ENCODE measurements at regions not wholly inside any gene's neighbourhood (a gene's known extent, or its start where the extent isn't known, plus 50 kb on each side); places are given as distances from the start of the nearest gene placed in this dataset.

- DNase-seq (ENCODE audit: low read depth in 2 of 2): no peak
Observed at GRCh38 chr2:238963161-238963970, 115.5 kb downstream of the TWIST2 start.

- no peak for DNase-seq (ENCODE audit: low read depth in 2 of 2)
Observed at GRCh38 chr2:238963971-238964328, 116.1 kb downstream of the TWIST2 start.

- DNase-seq (ENCODE audit: low read depth in 2 of 2): no peak
Observed at GRCh38 chr2:238964544-238965067, 116.7 kb downstream of the TWIST2 start.

- no peak for DNase-seq (ENCODE audit: low read depth in 2 of 2)
Observed at GRCh38 chr2:238965371-238966071, 117.6 kb downstream of the TWIST2 start.

GRCh38 chr2:238966072-238966937, 118.4 kb downstream of the TWIST2 start:
- DNase-seq (ENCODE audit: low read depth in 2 of 2): no peak

GRCh38 chr2:238967031-238967977, 119.4 kb downstream of the TWIST2 start:
- no peak for DNase-seq (ENCODE audit: low read depth in 2 of 2)

GRCh38 chr2:238967978-238968360, 120.1 kb downstream of the TWIST2 start:
- no peak for DNase-seq (ENCODE audit: low read depth in 2 of 2)

- DNase-seq (ENCODE audit: low read depth in 2 of 2): no peak
Observed at GRCh38 chr2:238968616-238969384, 120.9 kb downstream of the TWIST2 start.

GRCh38 chr2:238969857-238970256, 122.0 kb downstream of the TWIST2 start:
- no peak for DNase-seq (ENCODE audit: low read depth in 2 of 2)

GRCh38 chr2:238970553-238971081, 122.7 kb downstream of the TWIST2 start:
- no peak for DNase-seq (ENCODE audit: low read depth in 2 of 2)

- DNase-seq (ENCODE audit: low read depth in 2 of 2): no peak
Observed at GRCh38 chr2:238971318-238972145, 123.6 kb downstream of the TWIST2 start.

- no peak for DNase-seq (ENCODE audit: low read depth in 2 of 2)
Observed at GRCh38 chr2:238972146-238972445, 124.2 kb downstream of the TWIST2 start.

- no peak for DNase-seq (ENCODE audit: low read depth in 2 of 2)
Observed at GRCh38 chr2:238973038-238973739, 125.3 kb downstream of the TWIST2 start.

GRCh38 chr2:238974081-238974480, 126.2 kb downstream of the TWIST2 start:
- DNase-seq (ENCODE audit: low read depth in 2 of 2): no peak

GRCh38 chr2:238974501-238975166, 126.7 kb downstream of the TWIST2 start:
- peak; percentile 64 for DNase-seq (ENCODE audit: low read depth in 2 of 2)

GRCh38 chr2:238975408-238975807, 127.5 kb downstream of the TWIST2 start:
- no peak for DNase-seq (ENCODE audit: low read depth in 2 of 2)

GRCh38 chr2:238978497-238978896, 130.6 kb downstream of the TWIST2 start:
- no peak for DNase-seq (ENCODE audit: low read depth in 2 of 2)

- no peak for DNase-seq (ENCODE audit: low read depth in 2 of 2)
Observed at GRCh38 chr2:238979636-238980035, 131.8 kb downstream of the TWIST2 start.

Data from fibroblast of skin of left biceps (primary cell).